22Rv1 (cell line): ENCODE measurements at regions not wholly inside any gene's neighbourhood (a gene's known extent, or its start where the extent isn't known, plus 50 kb on each side); places are given as distances from the start of the nearest gene placed in this dataset.

Experiments
- CTCF ChIP-seq: fragments of 450-650 bp; IDR thresholded peaks from 2 replicates; pipeline ENCODE4 v1.5.1; 2017; ENCODE audit warnings: mild to moderate bottlenecking
- ZFX ChIP-seq: fragments of 450-650 bp; IDR thresholded peaks from 2 replicates; pipeline ENCODE4 v1.6.1; 2017; ENCODE audit warnings: antibody characterized with exemption, borderline replicate concordance

GRCh38 chr12:115135800-115136211 is 451.8 kb upstream of the TBX3 start:
- TF ChIP-seq CTCF (no peak), ZFX (no peak)
